ENCODE measurements at regions not wholly inside any gene's neighbourhood (a gene's known extent, or its start where the extent isn't known, plus 50 kb on each side); places are given as distances from the start of the nearest gene placed in this dataset.
A peak's percentile ranks its signal among the peaks of the same experiment; 100 is the strongest.
"Not testable (repeated sequence)": the region's sequence is repeated elsewhere in the genome, so short reads cannot be mapped to it uniquely, and the experiment has no call there.

- no peak overlapping the region for H3K27ac ChIP-seq (ENCODE audit: low read depth, low read length)
- no peak overlapping the region for H3K4me3 ChIP-seq (ENCODE audit: low read depth in 1 of 5, low read length in 5 of 5)
- no peak overlapping the region for H3K9ac ChIP-seq (ENCODE audit: low read length in 5 of 5)
- H3K9me3 ChIP-seq (ENCODE audit: control insufficient read depth in 5 of 5, low read length in 5 of 5) = peaks cover 0 to 5% (median 0%) of the 10 kb centered on the region in 5 donors
- H3K4me1 ChIP-seq (ENCODE audit: control insufficient read depth in 5 of 5, insufficient read depth in 5 of 5, low read length in 5 of 5) = peaks cover 12 to 49% (median 43%) of the 10 kb centered on the region in 5 donors
- no peaks in the 10 kb centered on the region for H3K36me3 ChIP-seq (ENCODE audit: control insufficient read depth in 5 of 5, insufficient read depth in 5 of 5, low read length in 5 of 5)
- no peaks in the 10 kb centered on the region for H3K27me3 ChIP-seq (ENCODE audit: control insufficient read depth in 5 of 5, insufficient read depth in 4 of 5, low read length in 5 of 5)
These were observed 107.5 kb upstream of the NCOR2 start for GRCh38 chr12:124674937-124675336.

GRCh38 chr12:124673801-124674617, 106.6 kb upstream of the NCOR2 start:
- peaks cover 0 to 5% (median 0%) of the 10 kb centered on the region in 5 donors for H3K9me3 ChIP-seq (ENCODE audit: control insufficient read depth in 5 of 5, low read length in 5 of 5)
- H3K9ac ChIP-seq (ENCODE audit: low read length in 5 of 5) = no peak overlapping the region
- H3K36me3 ChIP-seq (ENCODE audit: control insufficient read depth in 5 of 5, insufficient read depth in 5 of 5, low read length in 5 of 5) = no peaks in the 10 kb centered on the region
- peaks cover 6 to 40% (median 33%) of the 10 kb centered on the region in 5 donors for H3K4me1 ChIP-seq (ENCODE audit: control insufficient read depth in 5 of 5, insufficient read depth in 5 of 5, low read length in 5 of 5)
- H3K27me3 ChIP-seq (ENCODE audit: control insufficient read depth in 5 of 5, insufficient read depth in 4 of 5, low read length in 5 of 5) = no peaks in the 10 kb centered on the region
- H3K27ac ChIP-seq (ENCODE audit: low read depth, low read length) = no peak overlapping the region
- no peak overlapping the region for H3K4me3 ChIP-seq (ENCODE audit: low read depth in 1 of 5, low read length in 5 of 5)

- H3K9ac ChIP-seq (ENCODE audit: low read length in 5 of 5); H3K27ac ChIP-seq (ENCODE audit: low read depth, low read length); H3K4me3 ChIP-seq (ENCODE audit: low read depth in 1 of 5, low read length in 5 of 5); H3K36me3 ChIP-seq (ENCODE audit: control insufficient read depth in 5 of 5, insufficient read depth in 5 of 5, low read length in 5 of 5); H3K27me3 ChIP-seq (ENCODE audit: control insufficient read depth in 5 of 5, insufficient read depth in 4 of 5, low read length in 5 of 5): not testable (repeated sequence)
- Histone ChIP-seq H3K4me1 (ENCODE audit: control insufficient read depth in 5 of 5, insufficient read depth in 5 of 5, low read length in 5 of 5) (peaks cover 0 to 32% (median 23%) of the 10 kb centered on the region in 5 donors), H3K9me3 (ENCODE audit: control insufficient read depth in 5 of 5, low read length in 5 of 5) (peaks cover 0 to 18% (median 9%) of the 10 kb centered on the region in 5 donors)
These were observed 101.9 kb upstream of the NCOR2 start for GRCh38 chr12:124669271-124669721.

GRCh38 chr12:124668602-124669001, 101.2 kb upstream of the NCOR2 start:
- H3K36me3 ChIP-seq (ENCODE audit: control insufficient read depth in 5 of 5, insufficient read depth in 5 of 5, low read length in 5 of 5) = no peaks in the 10 kb centered on the region
- no peak overlapping the region for H3K27ac ChIP-seq (ENCODE audit: low read depth, low read length)
- no peak overlapping the region for H3K9ac ChIP-seq (ENCODE audit: low read length in 5 of 5)
- peaks cover under 1 to 33% (median 29%) of the 10 kb centered on the region in 5 donors for H3K4me1 ChIP-seq (ENCODE audit: control insufficient read depth in 5 of 5, insufficient read depth in 5 of 5, low read length in 5 of 5)
- H3K4me3 ChIP-seq (ENCODE audit: low read depth in 1 of 5, low read length in 5 of 5) = no peak overlapping the region
- no peaks in the 10 kb centered on the region for H3K27me3 ChIP-seq (ENCODE audit: control insufficient read depth in 5 of 5, insufficient read depth in 4 of 5, low read length in 5 of 5)
- H3K9me3 ChIP-seq (ENCODE audit: control insufficient read depth in 5 of 5, low read length in 5 of 5) = peaks cover 0 to 18% (median 9%) of the 10 kb centered on the region in 5 donors

GRCh38 chr12:124667506-124668326, 100.3 kb upstream of the NCOR2 start:
- Histone ChIP-seq H3K4me1 (ENCODE audit: control insufficient read depth in 5 of 5, insufficient read depth in 5 of 5, low read length in 5 of 5) (peaks cover 7 to 42% (median 34%) of the 10 kb centered on the region in 5 donors), H3K4me3 (ENCODE audit: low read depth in 1 of 5, low read length in 5 of 5) (no peak overlapping the region), H3K27ac (ENCODE audit: low read depth, low read length) (no peak overlapping the region), H3K36me3 (ENCODE audit: control insufficient read depth in 5 of 5, insufficient read depth in 5 of 5, low read length in 5 of 5) (no peaks in the 10 kb centered on the region), H3K9me3 (ENCODE audit: control insufficient read depth in 5 of 5, low read length in 5 of 5) (peaks cover 0 to 18% (median 9%) of the 10 kb centered on the region in 5 donors), H3K27me3 (ENCODE audit: control insufficient read depth in 5 of 5, insufficient read depth in 4 of 5, low read length in 5 of 5) (peaks cover 0 to 3% (median 0%) of the 10 kb centered on the region in 5 donors), H3K9ac (ENCODE audit: low read length in 5 of 5) (no peak overlapping the region)

- H3K9ac ChIP-seq (ENCODE audit: low read length in 5 of 5) = no peak overlapping the region
- peaks cover 0 to 18% (median 9%) of the 10 kb centered on the region in 5 donors for H3K9me3 ChIP-seq (ENCODE audit: control insufficient read depth in 5 of 5, low read length in 5 of 5)
- H3K27me3 ChIP-seq (ENCODE audit: control insufficient read depth in 5 of 5, insufficient read depth in 4 of 5, low read length in 5 of 5) = peaks cover 0 to 3% (median 0%) of the 10 kb centered on the region in 5 donors
- no peak overlapping the region for H3K27ac ChIP-seq (ENCODE audit: low read depth, low read length)
- no peaks in the 10 kb centered on the region for H3K36me3 ChIP-seq (ENCODE audit: control insufficient read depth in 5 of 5, insufficient read depth in 5 of 5, low read length in 5 of 5)
- peak overlapping the region in 1 of 5 donors; percentile 7 for H3K4me3 ChIP-seq (ENCODE audit: low read depth in 1 of 5, low read length in 5 of 5)
- peaks cover 7 to 47% (median 34%) of the 10 kb centered on the region in 5 donors for H3K4me1 ChIP-seq (ENCODE audit: control insufficient read depth in 5 of 5, insufficient read depth in 5 of 5, low read length in 5 of 5)
These were observed 99.4 kb upstream of the NCOR2 start for GRCh38 chr12:124666722-124667259.

- Histone ChIP-seq H3K36me3 (ENCODE audit: control insufficient read depth in 5 of 5, insufficient read depth in 5 of 5, low read length in 5 of 5) (no peaks in the 10 kb centered on the region), H3K27me3 (ENCODE audit: control insufficient read depth in 5 of 5, insufficient read depth in 4 of 5, low read length in 5 of 5) (peaks cover 0 to 3% (median 0%) of the 10 kb centered on the region in 5 donors), H3K9me3 (ENCODE audit: control insufficient read depth in 5 of 5, low read length in 5 of 5) (peaks cover 0 to 18% (median 9%) of the 10 kb centered on the region in 5 donors), H3K4me1 (ENCODE audit: control insufficient read depth in 5 of 5, insufficient read depth in 5 of 5, low read length in 5 of 5) (peaks cover 7 to 47% (median 34%) of the 10 kb centered on the region in 5 donors), H3K9ac (ENCODE audit: low read length in 5 of 5) (peak overlapping the region in 1 of 5 donors; percentile 35), H3K4me3 (ENCODE audit: low read depth in 1 of 5, low read length in 5 of 5) (no peak overlapping the region), H3K27ac (ENCODE audit: low read depth, low read length) (peak overlapping the region; percentile 48)
These were observed 98.1 kb upstream of the NCOR2 start for GRCh38 chr12:124665511-124665910.

GRCh38 chr12:124664395-124665111, 97.1 kb upstream of the NCOR2 start:
- no peak overlapping the region for H3K9ac ChIP-seq (ENCODE audit: low read length in 5 of 5)
- H3K9me3 ChIP-seq (ENCODE audit: control insufficient read depth in 5 of 5, low read length in 5 of 5) = peaks cover 0 to 13% (median 9%) of the 10 kb centered on the region in 5 donors
- peaks cover 7 to 51% (median 34%) of the 10 kb centered on the region in 5 donors for H3K4me1 ChIP-seq (ENCODE audit: control insufficient read depth in 5 of 5, insufficient read depth in 5 of 5, low read length in 5 of 5)
- H3K27ac ChIP-seq (ENCODE audit: low read depth, low read length) = peak overlapping the region; percentile 48
- H3K4me3 ChIP-seq (ENCODE audit: low read depth in 1 of 5, low read length in 5 of 5) = no peak overlapping the region
- H3K36me3 ChIP-seq (ENCODE audit: control insufficient read depth in 5 of 5, insufficient read depth in 5 of 5, low read length in 5 of 5) = no peaks in the 10 kb centered on the region
- peaks cover 0 to 3% (median 0%) of the 10 kb centered on the region in 5 donors for H3K27me3 ChIP-seq (ENCODE audit: control insufficient read depth in 5 of 5, insufficient read depth in 4 of 5, low read length in 5 of 5)

- Histone ChIP-seq H3K27ac (ENCODE audit: low read depth, low read length) (peak overlapping the region; percentile 30), H3K4me1 (ENCODE audit: control insufficient read depth in 5 of 5, insufficient read depth in 5 of 5, low read length in 5 of 5) (peaks cover 7 to 49% (median 32%) of the 10 kb centered on the region in 5 donors), H3K4me3 (ENCODE audit: low read depth in 1 of 5, low read length in 5 of 5) (no peak overlapping the region), H3K36me3 (ENCODE audit: control insufficient read depth in 5 of 5, insufficient read depth in 5 of 5, low read length in 5 of 5) (no peaks in the 10 kb centered on the region), H3K9me3 (ENCODE audit: control insufficient read depth in 5 of 5, low read length in 5 of 5) (peaks cover 0 to 13% (median 9%) of the 10 kb centered on the region in 5 donors), H3K9ac (ENCODE audit: low read length in 5 of 5) (no peak overlapping the region), H3K27me3 (ENCODE audit: control insufficient read depth in 5 of 5, insufficient read depth in 4 of 5, low read length in 5 of 5) (peaks cover 0 to 3% (median 0%) of the 10 kb centered on the region in 5 donors)
These were observed 96.5 kb upstream of the NCOR2 start for GRCh38 chr12:124663771-124664366.
